ENCODE measurements at regions not wholly inside any gene's neighbourhood (a gene's known extent, or its start where the extent isn't known, plus 50 kb on each side); places are given as distances from the start of the nearest gene placed in this dataset.

DNA sequence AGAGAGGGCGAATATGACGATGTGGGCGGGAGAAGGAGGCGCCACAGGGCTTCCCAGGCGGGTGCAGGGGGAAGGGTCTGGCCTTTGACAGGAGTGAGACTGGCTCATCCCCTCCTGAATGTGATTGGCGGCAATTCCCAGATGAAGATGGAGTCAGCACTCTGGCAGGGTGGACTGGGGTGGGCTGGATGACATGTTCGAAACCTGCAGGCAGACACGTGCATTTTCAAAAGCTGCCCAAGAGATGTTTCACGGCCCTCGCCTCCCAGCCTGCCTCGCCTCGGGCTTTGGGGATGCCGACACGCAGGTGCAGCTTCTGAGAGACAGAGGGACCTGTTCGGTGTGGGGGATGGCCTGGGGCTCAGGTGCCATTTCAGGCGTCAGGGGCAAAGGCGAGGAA is 66.8 kb upstream of the AFDN start:
- Histone ChIP-seq H3K4me3 (ENCODE audit: severe bottlenecking) (no peak overlapping the region), H3K36me3 (ENCODE audit: low read depth) (no peaks in the 10 kb centered on the region), H3K27me3 (ENCODE audit: insufficient read depth, poor library complexity, severe bottlenecking) (no peaks in the 10 kb centered on the region), H3K9me3 (ENCODE audit: severe bottlenecking) (no peaks in the 10 kb centered on the region), H3K4me1 (ENCODE audit: insufficient read depth, poor library complexity, severe bottlenecking) (no peaks in the 10 kb centered on the region), H3K27ac (ENCODE audit: poor library complexity, severe bottlenecking) (no peak overlapping the region)
- no peak for DNase-seq (ENCODE audit: low spot score)
- no peak for ATAC-seq (ENCODE audit: low read depth)
- TF ChIP-seq, protein P1, sequence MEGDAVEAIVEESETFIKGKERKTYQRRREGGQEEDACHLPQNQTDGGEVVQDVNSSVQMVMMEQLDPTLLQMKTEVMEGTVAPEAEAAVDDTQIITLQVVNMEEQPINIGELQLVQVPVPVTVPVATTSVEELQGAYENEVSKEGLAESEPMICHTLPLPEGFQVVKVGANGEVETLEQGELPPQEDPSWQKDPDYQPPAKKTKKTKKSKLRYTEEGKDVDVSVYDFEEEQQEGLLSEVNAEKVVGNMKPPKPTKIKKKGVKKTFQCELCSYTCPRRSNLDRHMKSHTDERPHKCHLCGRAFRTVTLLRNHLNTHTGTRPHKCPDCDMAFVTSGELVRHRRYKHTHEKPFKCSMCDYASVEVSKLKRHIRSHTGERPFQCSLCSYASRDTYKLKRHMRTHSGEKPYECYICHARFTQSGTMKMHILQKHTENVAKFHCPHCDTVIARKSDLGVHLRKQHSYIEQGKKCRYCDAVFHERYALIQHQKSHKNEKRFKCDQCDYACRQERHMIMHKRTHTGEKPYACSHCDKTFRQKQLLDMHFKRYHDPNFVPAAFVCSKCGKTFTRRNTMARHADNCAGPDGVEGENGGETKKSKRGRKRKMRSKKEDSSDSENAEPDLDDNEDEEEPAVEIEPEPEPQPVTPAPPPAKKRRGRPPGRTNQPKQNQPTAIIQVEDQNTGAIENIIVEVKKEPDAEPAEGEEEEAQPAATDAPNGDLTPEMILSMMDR (IDR thresholded peaks at IDR 0.05; ENCODE audit: poor library complexity, severe bottlenecking): no peak

DNA sequence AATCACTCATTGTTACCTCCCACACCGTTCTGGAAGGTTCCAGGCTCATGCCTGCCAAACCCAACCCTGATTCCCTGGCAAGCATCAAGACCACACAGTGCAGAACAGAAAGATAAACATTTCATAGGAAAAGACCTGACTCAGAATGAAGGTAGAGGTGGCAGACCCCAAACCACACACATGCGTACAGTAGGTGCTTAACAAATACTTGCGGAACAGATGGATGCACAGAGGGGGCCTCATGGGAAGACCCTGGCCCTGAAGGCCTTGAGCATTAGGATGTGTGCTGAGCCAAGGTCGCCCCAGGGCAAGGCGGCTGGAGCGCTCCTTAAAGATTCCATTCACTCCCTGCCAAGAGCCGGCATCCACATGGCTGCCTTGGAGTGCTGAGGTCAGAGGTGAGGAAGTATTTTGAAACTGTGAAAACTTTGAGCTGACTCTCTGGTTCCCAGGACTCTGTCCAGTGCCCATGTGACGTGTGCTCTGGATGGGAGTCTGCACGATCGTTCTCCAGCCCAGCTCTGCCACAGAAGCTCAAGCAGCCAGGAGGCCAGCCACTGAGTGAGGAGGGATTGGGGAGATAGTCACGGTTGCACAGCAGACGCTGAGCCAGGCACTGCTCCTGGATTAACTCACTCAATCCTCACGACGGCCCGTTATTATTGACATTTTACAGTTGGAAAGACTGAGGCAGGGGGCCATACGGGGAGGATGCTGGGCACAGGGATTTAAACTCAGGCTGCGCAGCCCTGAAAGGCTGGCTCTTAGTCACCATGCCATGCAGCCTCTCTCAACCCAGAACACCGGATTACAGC is 65.5 kb upstream of the AFDN start:
- Histone ChIP-seq H3K36me3 (ENCODE audit: low read depth) (no peaks in the 10 kb centered on the region), H3K27me3 (ENCODE audit: insufficient read depth, poor library complexity, severe bottlenecking) (no peaks in the 10 kb centered on the region), H3K4me3 (ENCODE audit: severe bottlenecking) (no peak overlapping the region), H3K9me3 (ENCODE audit: severe bottlenecking) (no peaks in the 10 kb centered on the region), H3K27ac (ENCODE audit: poor library complexity, severe bottlenecking) (no peak overlapping the region), H3K4me1 (ENCODE audit: insufficient read depth, poor library complexity, severe bottlenecking) (no peaks in the 10 kb centered on the region)
- DNase-seq (ENCODE audit: low spot score) (no peak), ATAC-seq (ENCODE audit: low read depth) (no peak)
- TF ChIP-seq, protein P1 (IDR thresholded peaks at IDR 0.05; ENCODE audit: poor library complexity, severe bottlenecking): no peak

DNA sequence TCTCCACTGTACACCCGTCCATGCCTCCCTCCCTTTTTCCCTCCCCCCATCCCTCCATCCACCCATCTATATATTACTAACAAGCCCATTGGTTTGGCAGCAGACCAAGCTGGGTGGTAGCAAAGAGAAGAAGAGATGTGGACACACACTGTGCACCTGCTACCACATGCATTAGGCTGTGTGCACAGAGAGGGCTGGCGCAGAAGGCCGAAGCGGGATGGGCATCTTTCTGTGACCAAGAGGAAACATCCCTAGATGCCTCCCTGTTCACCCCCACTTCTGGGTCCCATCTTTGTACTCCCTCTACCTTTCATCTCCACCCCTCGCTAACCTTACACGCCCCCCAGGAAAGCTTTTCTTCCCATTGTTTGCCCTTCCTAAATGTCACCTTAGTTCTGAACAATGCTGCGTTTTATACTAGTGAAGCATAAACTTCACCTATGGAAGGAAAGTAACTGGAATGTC is 64.9 kb upstream of the AFDN start:
- H3K9me3 ChIP-seq (ENCODE audit: severe bottlenecking): no peaks in the 10 kb centered on the region
- H3K36me3 ChIP-seq (ENCODE audit: low read depth): no peaks in the 10 kb centered on the region
- no peak overlapping the region for H3K4me3 ChIP-seq (ENCODE audit: severe bottlenecking)
- no peak overlapping the region for H3K27ac ChIP-seq (ENCODE audit: poor library complexity, severe bottlenecking)
- no peaks in the 10 kb centered on the region for H3K4me1 ChIP-seq (ENCODE audit: insufficient read depth, poor library complexity, severe bottlenecking)
- peaks cover 2% of the 10 kb centered on the region for H3K27me3 ChIP-seq (ENCODE audit: insufficient read depth, poor library complexity, severe bottlenecking)
- TF ChIP-seq, protein P1 (IDR thresholded peaks at IDR 0.05; ENCODE audit: poor library complexity, severe bottlenecking): no peak
- no peak for DNase-seq (ENCODE audit: low spot score)
- ATAC-seq (ENCODE audit: low read depth): no peak

DNA sequence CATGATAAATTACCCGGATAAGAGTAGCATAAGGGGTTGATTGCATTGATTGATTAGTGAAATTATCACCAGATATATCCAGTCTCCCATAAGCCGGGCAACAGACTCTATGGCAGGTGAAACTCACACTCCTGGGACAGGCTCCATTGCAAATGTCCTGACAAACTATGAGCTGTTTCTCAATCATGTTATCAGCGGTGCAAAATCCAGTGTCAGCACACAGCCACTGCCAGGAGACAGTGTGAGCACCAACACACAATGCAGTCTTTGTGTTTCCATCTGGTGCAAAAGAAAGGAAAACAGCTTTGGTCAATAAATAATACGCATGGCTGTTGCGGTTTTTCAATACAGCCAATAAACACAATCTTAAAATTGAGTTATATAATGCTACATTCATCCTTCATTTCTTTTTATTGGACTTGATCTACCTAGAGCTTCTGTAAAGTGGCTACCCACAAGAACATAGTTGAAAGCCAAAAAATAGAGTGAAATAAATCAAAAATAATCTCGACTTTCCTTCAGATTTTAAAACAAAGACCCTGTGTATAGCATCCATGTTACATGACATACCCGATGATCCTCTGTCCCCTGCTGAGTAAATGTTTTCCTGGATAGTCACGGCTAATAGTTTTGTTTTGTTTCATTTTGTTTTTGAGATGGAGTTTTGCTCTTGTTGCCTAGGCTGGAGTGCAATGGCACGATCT is 64.3 kb upstream of the AFDN start:
- Histone ChIP-seq H3K9me3 (ENCODE audit: severe bottlenecking) (no peaks in the 10 kb centered on the region), H3K4me3 (ENCODE audit: severe bottlenecking) (no peak overlapping the region), H3K36me3 (ENCODE audit: low read depth) (no peaks in the 10 kb centered on the region), H3K27me3 (ENCODE audit: insufficient read depth, poor library complexity, severe bottlenecking) (peaks cover 2% of the 10 kb centered on the region), H3K27ac (ENCODE audit: poor library complexity, severe bottlenecking) (no peak overlapping the region), H3K4me1 (ENCODE audit: insufficient read depth, poor library complexity, severe bottlenecking) (no peaks in the 10 kb centered on the region)
- DNase-seq (ENCODE audit: low spot score) (no peak), ATAC-seq (ENCODE audit: low read depth) (no peak)
- TF ChIP-seq, protein P1 (IDR thresholded peaks at IDR 0.05; ENCODE audit: poor library complexity, severe bottlenecking): no peak
